ENCODE measurements at regions not wholly inside any gene's neighbourhood (a gene's known extent, or its start where the extent isn't known, plus 50 kb on each side); places are given as distances from the start of the nearest gene placed in this dataset.
"Not testable (repeated sequence)": the region's sequence is repeated elsewhere in the genome, so short reads cannot be mapped to it uniquely, and the experiment has no call there.

DNA sequence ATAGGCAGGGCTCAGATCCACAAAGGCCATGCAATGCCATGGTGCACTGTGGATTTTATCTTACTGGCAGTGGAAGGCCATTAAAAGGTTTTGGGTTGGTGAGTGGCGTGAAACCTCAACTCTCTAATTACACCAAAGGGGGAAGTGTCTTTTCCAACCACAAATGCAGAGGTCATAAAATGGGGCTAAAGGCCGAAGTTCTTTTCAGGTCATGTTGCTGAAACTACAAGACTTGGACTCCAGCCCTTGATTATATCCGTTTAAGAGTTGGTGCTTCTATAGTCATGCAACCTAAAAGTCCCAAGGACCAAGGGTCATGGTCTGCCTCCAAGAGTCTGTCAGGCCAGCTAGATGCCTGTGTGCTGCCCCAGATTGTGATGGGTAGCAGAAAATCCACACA is 434.3 kb downstream of the RAB38 start:
- no peak for DNase-seq

- no peak for DNase-seq
These were observed 434.8 kb downstream of the RAB38 start for GRCh38 chr11:87740451-87740850.

- DNase-seq, result no peak
These were observed 435.5 kb downstream of the RAB38 start for GRCh38 chr11:87739766-87740165.

GRCh38 chr11:87739261-87739660 is 436.0 kb downstream of the RAB38 start:
- DNase-seq, result no peak

DNA sequence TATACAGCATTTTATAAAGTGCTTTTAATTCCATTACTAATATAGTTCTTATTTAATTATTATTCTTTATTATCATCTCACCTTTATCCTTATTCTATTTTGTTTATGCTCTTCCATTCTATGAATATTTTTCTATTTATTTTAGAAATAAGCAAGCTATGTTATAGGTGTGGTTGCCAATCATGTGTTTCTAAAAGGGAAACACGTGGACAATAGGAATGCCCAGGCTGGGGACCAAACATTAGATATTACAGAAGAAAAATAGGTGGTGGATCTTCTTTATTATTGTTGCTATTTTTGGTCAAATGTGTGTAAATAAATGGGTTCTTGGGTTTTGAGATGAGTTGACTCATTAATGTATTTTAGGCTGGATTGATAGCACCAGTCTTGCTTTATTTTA is 438.3 kb downstream of the RAB38 start:
- no peak for DNase-seq

GRCh38 chr11:87726506-87726905 is 448.7 kb downstream of the RAB38 start:
- DNase-seq, result no peak

GRCh38 chr11:87724358-87724757 is 450.9 kb downstream of the RAB38 start:
- DNase-seq, result no peak

DNA sequence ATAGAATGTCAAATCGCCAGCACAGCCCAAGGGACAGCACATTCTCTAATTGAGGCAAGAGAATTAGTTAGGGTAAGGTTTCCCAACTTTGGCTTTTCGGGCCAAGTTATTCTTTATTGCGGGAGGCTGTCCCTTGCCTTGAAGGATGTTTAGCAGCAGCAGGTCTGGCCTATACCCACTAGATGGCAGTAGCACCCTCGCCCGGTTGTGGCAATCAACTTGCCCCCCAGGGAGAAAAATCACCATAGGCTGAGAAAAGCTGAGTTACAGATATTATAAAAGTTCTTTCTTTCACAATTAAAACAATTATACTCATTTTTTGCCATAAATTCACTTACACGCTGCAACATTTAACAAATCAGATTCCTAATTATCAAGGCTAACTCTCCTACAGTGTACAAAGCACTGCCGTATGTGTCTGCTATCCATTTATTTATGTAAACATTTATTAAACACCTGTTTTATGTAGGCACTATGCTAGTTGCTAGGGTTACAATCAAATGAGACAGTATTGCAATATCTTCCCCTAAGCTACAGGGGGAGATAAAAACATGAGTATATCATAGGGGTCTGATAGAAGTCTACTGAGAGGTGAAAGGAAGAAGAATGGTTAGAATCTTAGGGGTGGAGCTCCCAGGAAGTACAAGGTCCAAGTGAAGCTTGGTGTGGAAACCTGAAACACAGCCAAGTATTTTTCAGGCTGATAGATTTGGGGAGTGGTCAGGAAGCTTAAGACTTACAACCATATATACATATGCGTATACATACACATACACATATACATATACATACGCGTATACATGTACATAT is 452.3 kb downstream of the RAB38 start:
- DNase-seq, result no peak

DNA sequence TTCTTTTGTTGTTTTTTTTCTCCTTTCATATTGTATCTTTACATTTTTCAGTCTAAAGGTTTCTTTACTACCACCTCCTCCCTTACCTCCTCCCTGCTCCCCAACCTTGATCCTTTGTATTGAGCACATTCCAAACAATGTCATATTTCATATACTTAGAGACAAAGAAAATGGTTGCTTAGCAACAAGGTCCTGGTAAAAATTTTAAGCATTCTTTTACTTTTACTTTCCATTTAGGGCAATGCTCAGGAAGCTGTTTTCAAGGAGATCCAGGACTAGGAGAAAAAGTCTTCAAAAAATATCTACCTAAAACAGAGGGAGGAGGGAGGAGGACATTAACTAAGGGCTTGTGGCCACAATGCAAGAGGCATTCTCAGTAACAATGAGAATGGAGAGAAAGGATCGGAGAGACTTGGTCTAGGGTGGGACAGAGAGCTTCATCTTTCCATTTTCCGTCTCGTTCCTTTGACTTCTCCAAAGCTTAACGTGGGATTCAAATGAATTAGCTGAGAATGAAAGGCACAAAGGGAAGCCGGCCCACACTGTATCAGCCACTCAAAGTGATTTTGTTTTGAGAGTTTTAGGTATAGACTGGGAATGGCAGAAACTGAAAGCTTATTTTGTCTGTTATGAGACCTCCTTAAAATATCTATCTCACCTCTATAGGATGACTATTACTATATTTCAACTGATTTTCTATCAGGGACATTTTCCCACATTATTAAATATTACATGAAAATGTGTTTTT is 455.7 kb downstream of the RAB38 start:
- no peak for DNase-seq

DNA sequence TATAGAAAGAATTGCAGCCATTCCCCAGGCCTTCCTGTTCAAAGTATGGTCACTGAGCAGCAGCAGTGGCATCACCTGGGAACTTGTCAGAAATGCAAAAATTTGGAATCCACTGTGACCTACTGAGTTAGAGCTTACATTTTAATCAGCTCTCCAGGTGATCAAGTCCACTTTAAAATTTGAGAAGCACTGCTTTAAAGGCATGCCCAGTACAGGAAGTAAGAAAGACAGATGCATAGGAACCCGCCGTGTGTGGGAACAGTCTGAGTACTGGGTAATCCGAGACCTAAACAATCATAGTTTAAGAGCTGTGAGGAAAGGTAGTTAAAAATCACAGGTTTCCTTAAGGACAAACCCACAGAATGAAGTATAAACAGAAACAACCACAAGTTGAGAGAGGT is 462.4 kb downstream of the RAB38 start:
- no peak for DNase-seq

- no peak for DNase-seq
These were observed 462.9 kb downstream of the RAB38 start for GRCh38 chr11:87712391-87712790.

- not testable (repeated sequence) for DNase-seq
These were observed 471.7 kb downstream of the RAB38 start for GRCh38 chr11:87703589-87703988.

GRCh38 chr11:87675993-87676392 is 499.2 kb downstream of the RAB38 start:
- DNase-seq, result no peak

DNA sequence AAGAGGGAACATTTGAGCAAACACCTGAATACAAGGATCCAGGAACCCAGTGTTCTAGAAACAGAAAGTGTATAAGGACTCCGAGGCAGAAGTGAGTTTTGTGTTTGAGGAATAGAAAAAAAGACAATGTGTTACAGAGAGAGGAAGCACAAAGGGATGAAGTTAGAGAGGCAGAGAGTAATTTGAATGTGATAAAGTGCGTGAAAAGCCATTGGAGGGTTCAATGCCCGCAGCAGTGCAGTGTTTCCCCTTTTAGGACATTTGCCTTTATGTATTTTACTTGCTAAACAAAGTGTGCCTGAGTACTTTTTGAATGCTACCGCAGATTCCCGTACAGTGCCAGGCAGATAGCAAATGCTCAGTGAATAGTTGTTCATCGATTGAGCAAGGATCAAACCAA is 508.5 kb downstream of the RAB38 start:
- no peak for DNase-seq

- no peak for DNase-seq
These were observed 513.0 kb downstream of the RAB38 start for GRCh38 chr11:87662287-87662686.

GRCh38 chr11:87660926-87661660 is 514.1 kb downstream of the RAB38 start:
- no peak for DNase-seq

DNA sequence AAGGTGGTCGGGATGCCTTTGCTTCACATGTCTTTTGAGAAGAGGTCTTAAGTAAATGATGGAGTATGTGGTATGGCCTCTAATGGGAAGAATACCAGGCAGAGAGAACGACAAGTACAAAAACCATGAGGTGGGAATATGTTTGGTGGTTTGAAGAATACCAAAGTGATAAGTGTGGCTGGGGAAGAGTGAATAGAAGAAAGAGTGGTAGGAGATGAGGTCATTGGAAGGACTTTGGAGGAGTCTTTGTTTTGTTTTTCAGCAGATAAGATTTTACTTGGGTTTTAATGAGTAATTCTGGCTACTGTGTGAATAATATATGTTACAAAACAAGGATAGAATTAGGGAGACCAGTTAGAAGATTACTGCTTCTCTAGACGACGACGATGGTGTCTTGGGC is 515.4 kb downstream of the RAB38 start:
- no peak for DNase-seq

DNA sequence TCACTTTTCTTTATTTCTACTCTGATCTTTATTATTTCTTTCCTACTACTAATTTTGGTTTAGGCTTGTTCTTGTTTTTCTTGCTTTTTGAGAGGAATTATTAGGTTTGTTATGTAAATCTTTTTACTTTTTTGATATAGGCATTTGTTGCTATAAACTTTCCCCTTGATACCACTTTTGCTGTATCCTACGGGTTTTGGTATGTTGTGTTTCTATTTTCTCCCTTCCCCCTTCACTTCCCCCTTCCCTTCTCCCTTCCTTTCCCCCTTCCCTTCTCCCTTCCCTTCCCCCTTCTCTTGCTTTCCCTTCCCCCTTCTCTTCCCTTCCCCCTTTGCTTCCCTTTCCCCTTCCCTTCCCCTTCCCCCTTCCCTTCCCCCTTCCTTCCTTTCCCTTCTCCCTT is 529.6 kb downstream of the RAB38 start:
- no peak for DNase-seq

- DNase-seq, result no peak
These were observed 535.4 kb downstream of the RAB38 start for GRCh38 chr11:87639753-87640364.

- no peak for DNase-seq
These were observed 540.2 kb downstream of the RAB38 start for GRCh38 chr11:87635001-87635400.

- no peak for DNase-seq
These were observed 540.9 kb downstream of the RAB38 start for GRCh38 chr11:87634331-87634730.

DNA sequence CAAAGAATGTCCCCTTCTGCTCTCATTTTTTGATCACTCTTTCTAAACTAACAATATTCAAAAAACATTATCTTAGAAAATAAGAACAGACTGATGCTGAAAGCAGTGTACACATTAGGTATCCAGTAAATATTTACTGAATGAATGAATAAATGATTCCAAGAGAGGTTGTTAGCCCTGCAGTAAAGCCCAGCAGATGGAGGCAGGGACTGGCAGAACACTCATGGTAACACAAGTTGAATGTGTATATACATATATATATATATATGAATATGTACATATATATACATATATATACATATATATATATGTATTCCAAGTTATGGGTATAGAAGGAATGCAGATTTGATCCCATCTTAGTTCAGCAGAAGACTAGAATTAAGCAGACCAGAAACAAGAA is 546.3 kb downstream of the RAB38 start:
- DNase-seq, result no peak

- no peak for DNase-seq
These were observed 547.1 kb downstream of the RAB38 start for GRCh38 chr11:87628026-87628580.
